GM18907 (cell line): ENCODE measurements at regions not wholly inside any gene's neighbourhood (a gene's known extent, or its start where the extent isn't known, plus 50 kb on each side); places are given as distances from the start of the nearest gene placed in this dataset.
"Not testable (repeated sequence)": the region's sequence is repeated elsewhere in the genome, so short reads cannot be mapped to it uniquely, and the experiment has no call there.

ENCODE experiments used
- ATAC-seq: cut with Tn5 transposase; IDR thresholded peaks from one replicate; pipeline ENCODE4 v1.9.1; 2021; ENCODE audit warnings: mild to moderate bottlenecking, moderate library complexity; ENCODE audit not compliant: unreplicated experiment

GRCh38 chr15:68482246-68482645 lies 50.3 kb upstream of the ITGA11 start:
- ATAC-seq = no peak

GRCh38 chr15:68483165-68483564 lies 51.2 kb upstream of the ITGA11 start:
- ATAC-seq = no peak

- ATAC-seq = no peak
Measured at GRCh38 chr15:68484220-68484619, 52.3 kb upstream of the ITGA11 start.

GRCh38 chr15:68484696-68485400 lies 52.9 kb upstream of the ITGA11 start:
- no peak for ATAC-seq

- no peak for ATAC-seq
Measured at GRCh38 chr15:68485721-68486360, 53.9 kb upstream of the ITGA11 start.

GRCh38 chr15:68487087-68487843 lies 55.3 kb upstream of the ITGA11 start:
- no peak for ATAC-seq

- ATAC-seq = no peak
Measured at GRCh38 chr15:68488290-68488689, 56.3 kb upstream of the ITGA11 start.

- no peak for ATAC-seq
Measured at GRCh38 chr15:68488966-68489365, 57.0 kb upstream of the ITGA11 start.

- ATAC-seq = no peak
Measured at GRCh38 chr15:68489421-68489820, 57.5 kb upstream of the ITGA11 start.

GRCh38 chr15:68491415-68492106 lies 59.6 kb upstream of the ITGA11 start:
- no peak for ATAC-seq

- ATAC-seq = no peak
Measured at GRCh38 chr15:68492855-68493254, 60.9 kb upstream of the ITGA11 start.

- ATAC-seq = no peak
Measured at GRCh38 chr15:68493629-68494028, 61.7 kb upstream of the ITGA11 start.

GRCh38 chr15:68494573-68495110 lies 62.7 kb upstream of the ITGA11 start:
- no peak for ATAC-seq

GRCh38 chr15:68495221-68495950 lies 63.4 kb upstream of the ITGA11 start:
- ATAC-seq = no peak

GRCh38 chr15:68495981-68496705 lies 64.2 kb upstream of the ITGA11 start:
- no peak for ATAC-seq

GRCh38 chr15:68496751-68497150 lies 64.8 kb upstream of the ITGA11 start:
- not testable (repeated sequence) for ATAC-seq

- no peak for ATAC-seq
Measured at GRCh38 chr15:68497206-68497910, 65.4 kb upstream of the ITGA11 start.

- ATAC-seq = no peak
Measured at GRCh38 chr15:68498076-68498475, 66.1 kb upstream of the ITGA11 start.
